T-helper 17 cell (primary cell): ENCODE measurements at regions not wholly inside any gene's neighbourhood (a gene's known extent, or its start where the extent isn't known, plus 50 kb on each side); places are given as distances from the start of the nearest gene placed in this dataset.
A peak's percentile ranks its signal among the peaks of the same experiment; 100 is the strongest.
"Not testable (repeated sequence)": the region's sequence is repeated elsewhere in the genome, so short reads cannot be mapped to it uniquely, and the experiment has no call there.

Source experiments
- ATAC-seq: fragments of 150-1000 bp; cut with Tn5 transposase; 2 replicates; pipeline ENCODE4 v1.10.0; 2021; ENCODE audit warnings: mild to moderate bottlenecking, moderate library complexity
- DNase-seq, 3 donors: peaks; one replicate each; pipeline versions ENCODE4 v3.0.0 to v3.0.0-alpha.2; 2020 to 2021
- H3K9me3 ChIP-seq: one replicate; pipeline ENCODE4 v1.7.0; 2013; ENCODE audit warnings: low read length, mild to moderate bottlenecking; ENCODE audit not compliant: control insufficient read depth, poor library complexity, severe bottlenecking
- H3K27ac Mint-ChIP-seq: one replicate; pipeline ENCODE4 v1.8.0; 2022; ENCODE audit warnings: mild to moderate bottlenecking, moderate library complexity, mixed read lengths
- H3K27me3 Mint-ChIP-seq: one replicate; pipeline ENCODE4 v1.8.0; 2022; ENCODE audit warnings: mixed read lengths
- H3K36me3 Mint-ChIP-seq: one replicate; pipeline ENCODE4 v1.8.0; 2022; ENCODE audit warnings: low read depth, mixed read lengths
- H3K4me1 Mint-ChIP-seq: one replicate; pipeline ENCODE4 v1.8.0; 2022; ENCODE audit warnings: mild to moderate bottlenecking, mixed read lengths
- H3K4me3 Mint-ChIP-seq: one replicate; pipeline ENCODE4 v1.8.0; 2022; ENCODE audit warnings: mild to moderate bottlenecking, moderate library complexity, mixed read lengths

DNA sequence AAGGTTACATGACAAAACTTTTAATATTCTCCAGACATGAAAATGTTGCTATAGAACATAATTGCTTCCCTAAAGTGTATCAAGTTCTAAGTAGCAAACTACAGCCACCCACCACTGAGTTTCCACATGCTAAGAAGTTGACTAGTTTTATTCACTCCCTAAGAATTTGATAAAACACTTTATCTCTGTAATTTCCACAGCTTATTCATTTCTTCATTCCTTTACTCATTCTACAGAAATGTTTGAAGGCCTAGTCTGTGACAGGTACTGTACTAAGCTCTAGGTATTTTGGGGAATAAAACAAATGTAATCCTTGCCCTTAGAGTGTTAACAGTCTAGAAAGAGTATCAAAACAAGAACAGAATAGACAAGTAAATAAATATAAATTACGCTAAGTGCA, 101.8 kb upstream of the DIAPH3 start:
- no peak for ATAC-seq
- peaks cover 16% of the 10 kb centered on the region for H3K27me3 Mint-ChIP-seq
- no peak overlapping the region for H3K4me3 Mint-ChIP-seq
- no peak overlapping the region for H3K27ac Mint-ChIP-seq
- no peaks in the 10 kb centered on the region for H3K9me3 ChIP-seq
- no peak for DNase-seq
- H3K36me3 Mint-ChIP-seq: no peaks in the 10 kb centered on the region
- H3K4me1 Mint-ChIP-seq: no peaks in the 10 kb centered on the region

DNA sequence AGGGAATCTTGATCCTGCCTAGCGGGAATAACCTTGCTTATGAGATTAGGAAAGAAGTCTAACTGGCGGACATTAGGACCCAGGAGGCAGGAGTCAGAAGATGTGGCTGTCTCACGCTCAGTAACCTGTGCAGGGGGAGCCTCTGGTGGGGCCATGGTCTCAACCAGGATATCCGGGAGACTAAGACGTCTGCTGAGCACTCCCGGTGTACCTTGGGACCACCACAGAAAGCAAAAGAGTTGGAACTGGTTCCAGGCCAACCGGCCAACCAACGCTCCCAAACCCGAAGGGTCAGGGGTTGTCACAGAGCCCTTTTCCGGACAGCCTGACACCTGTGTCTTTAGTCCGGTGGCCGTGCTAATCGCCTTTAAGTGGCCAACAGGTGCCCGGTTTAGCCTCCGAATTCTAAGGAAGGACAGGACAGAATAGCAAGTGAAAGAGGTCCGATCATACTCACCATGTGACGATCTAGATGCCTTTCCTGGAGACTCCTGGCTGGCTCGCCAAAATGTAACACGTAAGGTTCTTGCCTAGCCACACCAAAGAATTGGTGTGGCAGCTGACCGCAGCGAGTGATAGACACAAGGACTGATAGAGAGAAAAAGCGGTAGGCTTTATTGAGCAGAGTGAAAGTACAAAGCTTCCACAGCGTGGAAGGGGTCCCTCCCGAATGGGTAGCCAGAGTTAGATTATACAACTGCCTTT, 103.9 kb upstream of the DIAPH3 start:
- no peaks in the 10 kb centered on the region for H3K36me3 Mint-ChIP-seq
- peaks cover 12% of the 10 kb centered on the region for H3K27me3 Mint-ChIP-seq
- H3K27ac Mint-ChIP-seq: no peak overlapping the region
- H3K4me1 Mint-ChIP-seq: no peaks in the 10 kb centered on the region
- peak; percentile 32 for ATAC-seq
- no peak for DNase-seq
- no peaks in the 10 kb centered on the region for H3K9me3 ChIP-seq
- no peak overlapping the region for H3K4me3 Mint-ChIP-seq

DNA sequence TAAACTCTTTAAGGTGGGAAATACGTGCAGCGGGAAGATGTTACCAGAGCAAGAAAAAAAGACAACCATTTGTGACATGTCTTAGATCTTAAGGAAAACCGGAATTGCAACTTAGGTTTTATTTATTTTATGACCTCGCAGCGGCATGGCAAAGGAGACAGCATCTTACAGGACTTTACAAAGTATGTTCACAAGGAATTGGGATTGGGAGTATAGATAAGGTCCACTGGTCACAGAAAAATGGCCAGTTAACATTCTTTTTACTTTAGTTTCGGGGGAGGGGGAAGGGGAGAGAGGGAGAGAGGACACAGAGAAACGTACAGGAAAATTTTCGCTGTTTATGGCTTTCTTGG, 104.5 kb upstream of the DIAPH3 start:
- H3K36me3 Mint-ChIP-seq: no peaks in the 10 kb centered on the region
- H3K27ac Mint-ChIP-seq: no peak overlapping the region
- DNase-seq (no peak), ATAC-seq (no peak)
- no peaks in the 10 kb centered on the region for H3K9me3 ChIP-seq
- H3K27me3 Mint-ChIP-seq: peaks cover 12% of the 10 kb centered on the region
- no peak overlapping the region for H3K4me3 Mint-ChIP-seq
- H3K4me1 Mint-ChIP-seq: no peaks in the 10 kb centered on the region

DNA sequence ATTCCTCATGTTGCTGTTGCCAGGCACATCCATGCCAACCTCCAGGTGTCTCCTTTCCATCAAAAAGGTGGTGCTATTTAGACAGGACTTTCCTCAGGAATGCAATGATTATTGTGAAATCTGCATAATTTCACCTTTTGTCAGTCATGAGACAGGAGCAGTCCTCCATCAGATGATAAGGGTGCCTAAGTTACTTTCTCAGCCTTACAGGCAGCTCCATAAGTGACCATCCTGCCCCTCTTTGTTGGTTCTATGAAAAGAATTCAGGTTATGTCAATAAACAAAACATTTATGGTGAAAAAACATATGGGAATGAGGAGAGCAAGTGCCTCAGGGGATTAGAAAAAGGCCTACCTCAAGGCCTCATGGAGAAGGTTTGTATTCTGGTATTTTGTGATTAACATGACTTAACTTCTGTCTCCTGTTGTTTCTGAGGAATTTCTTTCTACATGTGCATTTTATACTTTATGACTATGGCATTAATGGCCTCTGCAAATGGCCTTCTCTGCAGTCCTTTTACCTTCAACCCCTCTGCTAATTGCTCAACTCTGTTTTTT, 110.3 kb upstream of the DIAPH3 start:
- Mint-ChIP-seq H3K36me3 (no peaks in the 10 kb centered on the region), H3K4me1 (no peaks in the 10 kb centered on the region), H3K27me3 (peaks cover 9% of the 10 kb centered on the region), H3K4me3 (no peak overlapping the region), H3K27ac (no peak overlapping the region)
- H3K9me3 ChIP-seq: no peaks in the 10 kb centered on the region
- no peak for ATAC-seq
- no peak for DNase-seq

DNA sequence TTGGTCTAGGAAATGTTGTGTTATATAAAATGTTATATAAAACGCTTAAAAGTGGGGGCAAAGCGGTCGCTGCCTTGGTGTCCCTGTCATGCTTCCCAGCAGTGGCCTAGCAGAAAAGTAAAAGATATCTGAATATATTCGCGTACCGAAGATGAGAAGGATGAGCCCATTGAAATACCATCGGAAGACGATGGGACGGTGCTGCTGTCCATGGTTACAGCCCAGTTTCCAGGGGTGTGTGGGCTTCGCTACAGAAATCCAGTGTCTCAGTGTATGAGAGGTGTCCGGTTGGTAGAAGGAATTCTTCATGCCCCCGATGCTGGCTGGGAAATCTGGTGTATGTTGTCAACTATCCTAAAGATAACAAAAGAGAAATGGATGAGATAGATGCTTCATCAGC, 110.9 kb upstream of the DIAPH3 start:
- H3K27ac Mint-ChIP-seq: no peak overlapping the region
- H3K36me3 Mint-ChIP-seq: no peaks in the 10 kb centered on the region
- no peak overlapping the region for H3K4me3 Mint-ChIP-seq
- DNase-seq (no peak), ATAC-seq (no peak)
- H3K27me3 Mint-ChIP-seq: peaks cover 12% of the 10 kb centered on the region
- no peaks in the 10 kb centered on the region for H3K4me1 Mint-ChIP-seq
- no peaks in the 10 kb centered on the region for H3K9me3 ChIP-seq

DNA sequence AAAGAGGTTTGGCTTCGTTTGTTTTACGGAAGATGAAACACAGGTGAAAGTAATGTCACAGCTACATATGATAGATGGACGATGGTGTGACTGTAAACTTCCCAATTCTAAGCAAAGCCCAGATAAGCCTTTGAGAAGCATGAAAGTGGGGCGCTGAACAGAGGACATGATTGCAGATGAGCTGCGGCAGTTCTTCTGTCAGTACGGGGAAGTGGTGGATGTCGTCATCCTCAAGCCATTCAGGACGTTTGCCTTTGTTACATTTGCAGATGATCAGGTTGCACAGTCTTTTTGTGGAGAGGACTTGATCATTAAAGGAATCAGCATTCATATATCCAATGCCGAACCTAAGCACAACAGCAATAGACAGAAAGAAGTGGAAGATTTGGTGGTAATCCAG, 111.5 kb upstream of the DIAPH3 start:
- no peak for DNase-seq
- no peak overlapping the region for H3K27ac Mint-ChIP-seq
- no peaks in the 10 kb centered on the region for H3K4me1 Mint-ChIP-seq
- H3K27me3 Mint-ChIP-seq: peaks cover 15% of the 10 kb centered on the region
- no peaks in the 10 kb centered on the region for H3K9me3 ChIP-seq
- H3K4me3 Mint-ChIP-seq: no peak overlapping the region
- no peaks in the 10 kb centered on the region for H3K36me3 Mint-ChIP-seq
- no peak for ATAC-seq

DNA sequence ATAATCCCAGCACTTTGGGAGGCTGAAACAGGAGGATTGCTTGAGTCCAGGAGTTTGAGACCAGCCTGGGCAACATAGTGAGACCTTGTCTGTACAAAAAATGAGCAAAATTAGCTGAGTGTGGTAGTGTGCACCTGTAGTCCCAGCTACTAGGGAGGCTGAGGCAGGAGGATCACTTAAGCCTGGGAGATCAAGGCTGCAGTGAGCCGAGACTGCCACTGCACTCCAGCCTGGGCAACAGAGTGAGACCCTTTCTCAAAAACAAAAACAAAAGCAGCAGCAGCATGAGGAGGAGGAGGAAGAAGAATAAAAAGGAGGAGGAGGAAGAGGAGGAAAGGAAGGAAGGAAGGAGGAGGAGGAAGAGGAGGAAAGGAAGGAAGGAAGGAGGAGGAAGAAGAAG, 116.5 kb upstream of the TDRD3 start:
- not testable (repeated sequence) for ATAC-seq, DNase-seq, H3K36me3 Mint-ChIP-seq, H3K4me3 Mint-ChIP-seq, H3K9me3 ChIP-seq, H3K4me1 Mint-ChIP-seq, H3K27ac Mint-ChIP-seq
- H3K27me3 Mint-ChIP-seq: peaks cover 17% of the 10 kb centered on the region

DNA sequence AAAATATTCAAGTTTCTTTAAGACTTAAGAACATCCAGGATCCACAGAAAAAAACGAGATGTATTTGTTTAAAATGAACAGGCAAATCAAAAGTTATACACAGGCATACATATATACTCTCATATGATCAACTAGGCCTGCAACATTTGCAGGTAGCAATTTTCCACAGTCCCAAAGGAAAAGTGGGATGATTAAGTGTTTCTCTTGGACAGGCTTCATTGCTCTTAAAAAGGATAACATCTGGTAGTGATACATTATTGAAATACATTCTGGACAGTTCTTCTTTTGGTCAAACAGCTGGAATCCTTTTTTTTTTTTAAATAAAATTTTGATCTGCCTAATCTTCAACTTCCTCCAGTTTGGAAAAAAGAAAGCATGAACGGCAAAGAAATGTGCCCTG, 114.8 kb upstream of the TDRD3 start:
- Mint-ChIP-seq H3K27ac (no peak overlapping the region), H3K4me1 (no peaks in the 10 kb centered on the region), H3K27me3 (peaks cover 17% of the 10 kb centered on the region), H3K4me3 (no peak overlapping the region), H3K36me3 (no peaks in the 10 kb centered on the region)
- no peaks in the 10 kb centered on the region for H3K9me3 ChIP-seq
- no peak for ATAC-seq
- no peak for DNase-seq

DNA sequence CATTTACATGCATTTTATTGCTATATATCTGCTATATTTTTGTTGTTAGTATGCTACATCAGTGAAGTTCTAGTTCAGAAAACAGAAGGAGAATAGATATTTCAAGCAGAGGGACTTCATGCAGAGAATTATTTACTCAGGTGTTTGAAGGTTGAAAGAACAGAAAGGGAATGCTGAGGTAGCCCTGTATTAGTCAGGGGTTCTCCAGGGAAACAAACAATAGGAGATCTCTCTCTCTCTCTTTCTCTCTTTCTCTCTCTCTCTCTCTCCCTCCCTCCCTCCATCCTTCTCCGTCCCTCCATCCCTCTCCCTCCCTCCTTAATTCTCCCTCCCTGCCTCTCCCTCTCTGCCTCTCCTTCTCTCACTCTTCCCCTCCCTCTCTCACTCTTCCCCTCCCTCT, 114.3 kb upstream of the TDRD3 start:
- Mint-ChIP-seq H3K36me3 (no peaks in the 10 kb centered on the region), H3K4me3 (no peak overlapping the region), H3K27me3 (peaks cover 17% of the 10 kb centered on the region), H3K27ac (no peak overlapping the region), H3K4me1 (no peaks in the 10 kb centered on the region)
- DNase-seq (no peak), ATAC-seq (no peak)
- no peaks in the 10 kb centered on the region for H3K9me3 ChIP-seq

DNA sequence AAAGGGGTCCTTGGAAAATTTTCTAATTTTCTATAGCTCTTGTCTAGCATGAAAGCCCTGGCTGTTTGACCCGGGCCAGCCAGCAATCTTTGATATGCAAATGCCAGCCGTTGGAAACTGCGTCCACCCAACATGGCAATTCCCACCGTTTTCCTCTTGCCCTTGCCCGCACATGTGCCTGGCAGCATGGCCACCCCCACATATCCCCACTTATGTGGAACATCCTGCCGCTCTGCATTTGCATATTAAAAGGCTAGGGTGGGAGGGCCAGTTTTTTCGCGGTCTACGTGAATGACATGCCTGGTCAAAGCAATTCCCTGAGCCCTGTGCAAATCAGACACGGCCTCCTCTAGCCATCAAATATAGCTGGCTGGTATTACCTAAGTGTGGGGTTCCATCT, 110.3 kb upstream of the TDRD3 start:
- no peak for ATAC-seq
- Mint-ChIP-seq H3K4me3 (no peak overlapping the region), H3K36me3 (no peaks in the 10 kb centered on the region), H3K27me3 (peaks cover 27% of the 10 kb centered on the region), H3K4me1 (no peaks in the 10 kb centered on the region), H3K27ac (no peak overlapping the region)
- DNase-seq: no peak
- H3K9me3 ChIP-seq: no peaks in the 10 kb centered on the region

DNA sequence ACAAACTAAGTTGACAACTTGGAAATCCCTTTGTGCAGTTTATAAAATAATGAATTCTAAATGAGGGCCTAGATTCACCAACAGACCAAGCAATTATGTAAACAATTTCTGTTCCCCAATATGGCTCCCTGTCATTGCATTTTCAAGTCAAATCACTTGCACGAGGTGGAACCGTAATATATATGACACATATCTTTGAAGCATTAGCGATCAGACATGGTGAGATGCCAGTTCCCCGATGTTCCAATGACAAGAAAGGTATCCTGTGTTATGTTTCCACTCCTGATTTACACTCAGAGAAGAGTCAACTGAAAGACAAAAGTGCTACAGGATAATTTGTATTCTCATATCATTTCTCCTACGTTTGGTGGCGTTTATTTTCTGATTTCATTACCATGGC, 108.5 kb upstream of the TDRD3 start:
- no peaks in the 10 kb centered on the region for H3K9me3 ChIP-seq

DNA sequence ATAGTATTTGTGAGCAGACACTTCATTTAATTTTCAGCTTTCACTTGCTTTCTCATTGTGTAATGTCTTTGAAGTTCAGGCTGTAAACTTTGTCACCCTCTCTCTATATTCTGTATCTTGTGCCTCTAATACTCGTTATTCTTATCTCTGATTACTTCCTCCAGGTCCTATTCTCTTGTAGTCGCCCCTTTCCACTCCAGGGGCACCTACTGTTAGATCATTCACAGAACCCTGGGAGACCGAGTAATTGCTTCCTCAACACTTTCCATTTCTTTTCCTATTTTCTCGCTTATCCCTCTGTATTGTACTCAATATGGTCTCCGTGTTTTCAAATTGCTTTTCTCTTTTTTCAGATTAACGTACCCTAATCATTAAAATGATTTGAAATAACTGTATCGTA, 93.9 kb upstream of the TDRD3 start:
- Mint-ChIP-seq H3K4me3 (no peak overlapping the region), H3K27ac (no peak overlapping the region), H3K27me3 (peaks cover 29% of the 10 kb centered on the region), H3K36me3 (peaks cover 2% of the 10 kb centered on the region), H3K4me1 (peaks cover 4% of the 10 kb centered on the region)
- ATAC-seq (no peak), DNase-seq (no peak)
- no peaks in the 10 kb centered on the region for H3K9me3 ChIP-seq

More for the DNA sequence above, 108.5 kb upstream of the TDRD3 start:
- DNase-seq (no peak), ATAC-seq (no peak)
- Mint-ChIP-seq H3K4me1 (no peaks in the 10 kb centered on the region), H3K4me3 (no peak overlapping the region), H3K36me3 (no peaks in the 10 kb centered on the region), H3K27me3 (peaks cover 26% of the 10 kb centered on the region), H3K27ac (no peak overlapping the region)

DNA sequence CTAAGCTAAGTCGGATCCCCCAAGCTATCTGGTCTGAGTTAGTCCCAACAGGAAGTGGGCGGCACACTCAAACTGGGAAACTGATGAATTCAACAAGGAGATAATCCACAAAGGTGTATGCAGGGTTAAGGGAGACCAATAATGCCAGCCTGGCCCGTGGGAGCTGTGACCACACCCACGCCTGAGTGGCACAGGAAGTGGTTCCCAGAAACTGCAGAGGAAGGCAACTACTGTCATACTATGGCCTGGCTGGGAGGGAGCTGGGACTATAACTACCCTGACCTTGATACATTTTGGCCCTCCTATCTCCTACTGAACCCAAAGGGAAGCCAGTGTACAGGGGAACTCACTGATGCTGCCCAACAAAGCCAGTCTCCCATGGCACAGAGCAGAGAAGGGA, 85.5 kb upstream of the TDRD3 start:
- H3K4me3 Mint-ChIP-seq: no peak overlapping the region
- H3K9me3 ChIP-seq: no peaks in the 10 kb centered on the region
- H3K27me3 Mint-ChIP-seq: peaks cover 4% of the 10 kb centered on the region
- H3K36me3 Mint-ChIP-seq: no peaks in the 10 kb centered on the region
- ATAC-seq (no peak), DNase-seq (no peak)
- H3K27ac Mint-ChIP-seq: no peak overlapping the region
- H3K4me1 Mint-ChIP-seq: peaks cover 10% of the 10 kb centered on the region

DNA sequence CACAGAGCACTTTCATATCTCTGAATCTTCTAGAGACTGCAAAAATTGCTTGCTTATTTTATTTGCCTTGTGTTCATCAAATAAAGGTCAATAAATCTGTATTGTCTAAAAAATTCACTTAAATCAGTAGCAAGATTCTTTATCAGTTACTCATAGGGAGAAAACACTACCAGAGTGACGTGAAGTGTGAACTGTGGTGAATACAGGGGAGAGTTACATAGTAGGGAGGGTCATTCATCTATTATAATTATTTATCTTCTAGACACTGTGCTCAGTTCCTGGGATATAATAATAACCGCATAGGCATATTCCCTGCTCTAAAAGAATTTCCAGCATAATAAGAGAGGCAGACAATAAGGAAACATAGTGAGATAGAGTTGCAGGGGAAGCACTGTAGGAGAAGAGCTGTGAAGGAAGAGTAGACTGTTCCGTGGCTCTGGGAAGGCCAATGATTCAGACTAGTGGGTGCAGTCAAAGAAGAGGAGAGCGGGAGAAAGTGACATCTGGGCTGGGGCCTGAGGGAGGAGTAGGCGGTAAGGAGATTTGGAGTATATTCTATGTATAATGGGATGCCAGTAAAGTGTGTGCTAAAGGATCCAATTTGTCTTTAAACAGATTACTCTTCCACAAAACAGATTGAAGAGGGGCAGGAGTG, 84.0 kb upstream of the TDRD3 start:
- H3K4me1 Mint-ChIP-seq: peaks cover 15% of the 10 kb centered on the region
- H3K4me3 Mint-ChIP-seq: no peak overlapping the region
- DNase-seq: no peak

More for the DNA sequence above, 84.0 kb upstream of the TDRD3 start:
- H3K36me3 Mint-ChIP-seq: peaks cover 3% of the 10 kb centered on the region
- ATAC-seq: no peak
- no peak overlapping the region for H3K27ac Mint-ChIP-seq
- H3K9me3 ChIP-seq: no peaks in the 10 kb centered on the region
- peaks cover 11% of the 10 kb centered on the region for H3K27me3 Mint-ChIP-seq
